Ascending aorta (tissue), 2 donors: ENCODE measurements at regions not wholly inside any gene's neighbourhood (a gene's known extent, or its start where the extent isn't known, plus 50 kb on each side); places are given as distances from the start of the nearest gene placed in this dataset.

Source experiments
- DNase-seq, 2 donors: peaks; one replicate each; pipeline ENCODE4 v3.0.0-alpha.2; 2019; ENCODE audit warnings: low spot score in 2 of 2
- H3K27ac ChIP-seq, 2 donors: fragments of 200-600 bp; sonication (generic); one replicate each; pipeline ENCODE4 v1.5.1; 2016 to 2017; ENCODE audit warnings: mild to moderate bottlenecking in 1 of 2
- H3K27me3 ChIP-seq: fragments of 200-600 bp; sonication (generic); one replicate; pipeline ENCODE4 v1.5.1; 2017
- H3K36me3 ChIP-seq, 2 donors: fragments of 200-600 bp; sonication (generic); one replicate each; pipeline ENCODE4 v1.5.1; 2016
- H3K4me1 ChIP-seq, 2 donors: fragments of 200-600 bp; sonication (generic); one replicate each; pipeline ENCODE4 v1.5.1; 2016 to 2017; ENCODE audit warnings: mild to moderate bottlenecking in 1 of 2
- H3K4me3 ChIP-seq, 2 donors: fragments of 200-600 bp; sonication (generic); one replicate each; pipeline ENCODE4 v1.5.1; 2016 to 2017; ENCODE audit warnings: mild to moderate bottlenecking in 1 of 2
- H3K9me3 ChIP-seq, 2 donors: fragments of 200-600 bp; sonication (generic); one replicate each; pipeline ENCODE4 v1.5.1; 2016
- intact Hi-C: fragments of 100-400 bp; cut with DNase I; formaldehyde crosslinking; loops from one replicate; pipeline ENCODE4 v1.15.1; 2023
- TF ChIP-seq, protein P1 (sequence below), 3 experiments: fragments of 200-600 bp in 2 of 3; fragments of 450-650 bp in 1 of 3; sonication (generic) in 2 of 3; IDR thresholded peaks; one replicate each; pipeline ENCODE4 v1.5.1; 2016 to 2019; ENCODE audit warnings: antibody characterized with exemption in 3 of 3, mild to moderate bottlenecking in 1 of 3, moderate library complexity in 1 of 3

DNA sequence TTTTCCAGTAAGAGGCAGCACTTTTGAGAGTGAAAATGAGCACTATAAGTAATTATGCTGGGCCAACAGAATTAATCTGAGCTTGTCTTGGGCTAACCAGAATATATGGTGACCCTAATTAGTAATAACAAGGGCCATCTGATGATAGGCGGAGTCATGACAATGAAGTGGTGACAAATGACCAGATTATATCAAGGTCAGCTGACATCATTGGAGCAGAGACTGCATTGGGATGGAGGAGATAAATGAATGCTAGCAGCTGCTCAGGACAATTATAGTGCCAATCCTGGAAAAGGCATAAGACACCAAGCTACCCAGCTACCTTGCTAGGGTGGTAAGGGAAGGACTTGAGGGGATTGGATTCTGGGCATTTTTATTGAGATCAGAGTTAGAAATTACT lies 1548.7 kb downstream of the RPA4 start:
- Histone ChIP-seq H3K4me1 (no peaks in the 10 kb centered on the region), H3K9me3 (no peaks in the 10 kb centered on the region), H3K36me3 (no peaks in the 10 kb centered on the region), H3K27ac (no peak overlapping the region), H3K27me3 (no peaks in the 10 kb centered on the region), H3K4me3 (no peak overlapping the region)
- TF ChIP-seq, protein P1, sequence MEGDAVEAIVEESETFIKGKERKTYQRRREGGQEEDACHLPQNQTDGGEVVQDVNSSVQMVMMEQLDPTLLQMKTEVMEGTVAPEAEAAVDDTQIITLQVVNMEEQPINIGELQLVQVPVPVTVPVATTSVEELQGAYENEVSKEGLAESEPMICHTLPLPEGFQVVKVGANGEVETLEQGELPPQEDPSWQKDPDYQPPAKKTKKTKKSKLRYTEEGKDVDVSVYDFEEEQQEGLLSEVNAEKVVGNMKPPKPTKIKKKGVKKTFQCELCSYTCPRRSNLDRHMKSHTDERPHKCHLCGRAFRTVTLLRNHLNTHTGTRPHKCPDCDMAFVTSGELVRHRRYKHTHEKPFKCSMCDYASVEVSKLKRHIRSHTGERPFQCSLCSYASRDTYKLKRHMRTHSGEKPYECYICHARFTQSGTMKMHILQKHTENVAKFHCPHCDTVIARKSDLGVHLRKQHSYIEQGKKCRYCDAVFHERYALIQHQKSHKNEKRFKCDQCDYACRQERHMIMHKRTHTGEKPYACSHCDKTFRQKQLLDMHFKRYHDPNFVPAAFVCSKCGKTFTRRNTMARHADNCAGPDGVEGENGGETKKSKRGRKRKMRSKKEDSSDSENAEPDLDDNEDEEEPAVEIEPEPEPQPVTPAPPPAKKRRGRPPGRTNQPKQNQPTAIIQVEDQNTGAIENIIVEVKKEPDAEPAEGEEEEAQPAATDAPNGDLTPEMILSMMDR (IDR thresholded peaks at IDR 0.05), result no peak
- no peak for DNase-seq
- intact Hi-C loops, result no loop called here

GRCh38 chrX:98448524-98448923 lies 1564.8 kb downstream of the RPA4 start:
- Histone ChIP-seq H3K27ac (no peak overlapping the region), H3K4me3 (no peak overlapping the region), H3K36me3 (no peaks in the 10 kb centered on the region), H3K27me3 (no peaks in the 10 kb centered on the region), H3K4me1 (no peaks in the 10 kb centered on the region), H3K9me3 (peaks cover 0 to 6% of the 10 kb centered on the region in 2 donors)
- intact Hi-C loops, result no loop called here
- TF ChIP-seq, protein P1 (IDR thresholded peaks at IDR 0.05), result no peak
- DNase-seq, result no peak

DNA sequence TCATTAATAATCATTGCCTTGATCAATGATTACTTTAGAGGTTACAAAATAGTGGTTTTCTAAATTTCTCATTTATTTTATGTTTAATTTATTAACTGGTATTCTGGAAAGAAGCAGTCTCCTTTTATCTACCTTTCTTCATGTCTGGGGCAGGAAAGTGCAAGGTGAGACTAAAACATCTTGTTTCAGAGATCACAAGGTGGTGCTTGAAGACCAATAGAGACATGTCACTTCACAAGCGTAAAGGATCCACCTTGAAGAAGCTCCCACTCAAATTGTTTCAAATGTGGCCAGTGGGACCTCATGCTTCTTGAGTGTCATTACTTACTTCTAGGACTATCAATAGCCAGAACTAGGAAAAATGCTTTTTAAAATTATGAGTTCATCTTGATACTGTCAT lies 1568.7 kb downstream of the RPA4 start:
- Histone ChIP-seq H3K36me3 (no peaks in the 10 kb centered on the region), H3K4me1 (no peaks in the 10 kb centered on the region), H3K9me3 (no peaks in the 10 kb centered on the region), H3K27me3 (no peaks in the 10 kb centered on the region), H3K4me3 (no peak overlapping the region), H3K27ac (no peak overlapping the region)
- intact Hi-C loops, result no loop called here
- TF ChIP-seq, protein P1 (IDR thresholded peaks at IDR 0.05), result no peak
- no peak for DNase-seq

GRCh38 chrX:98459669-98460068 lies 1576.0 kb downstream of the RPA4 start:
- intact Hi-C loops, result no loop called here
- Histone ChIP-seq H3K9me3 (no peaks in the 10 kb centered on the region), H3K4me1 (no peaks in the 10 kb centered on the region), H3K27ac (no peak overlapping the region), H3K36me3 (no peaks in the 10 kb centered on the region), H3K27me3 (no peaks in the 10 kb centered on the region), H3K4me3 (no peak overlapping the region)
- DNase-seq, result no peak
- TF ChIP-seq, protein P1 (IDR thresholded peaks at IDR 0.05), result no peak

- no peaks in the 10 kb centered on the region for H3K36me3 ChIP-seq
- H3K4me3 ChIP-seq, result no peak overlapping the region
- H3K9me3 ChIP-seq, result no peaks in the 10 kb centered on the region
- H3K4me1 ChIP-seq, result no peaks in the 10 kb centered on the region
- intact Hi-C loops, result no loop called here
- H3K27ac ChIP-seq, result no peak overlapping the region
- DNase-seq, result no peak
- TF ChIP-seq, protein P1 (IDR thresholded peaks at IDR 0.05), result no peak
- H3K27me3 ChIP-seq, result no peaks in the 10 kb centered on the region
These were observed 1596.9 kb downstream of the RPA4 start for GRCh38 chrX:98480606-98481005.

DNA sequence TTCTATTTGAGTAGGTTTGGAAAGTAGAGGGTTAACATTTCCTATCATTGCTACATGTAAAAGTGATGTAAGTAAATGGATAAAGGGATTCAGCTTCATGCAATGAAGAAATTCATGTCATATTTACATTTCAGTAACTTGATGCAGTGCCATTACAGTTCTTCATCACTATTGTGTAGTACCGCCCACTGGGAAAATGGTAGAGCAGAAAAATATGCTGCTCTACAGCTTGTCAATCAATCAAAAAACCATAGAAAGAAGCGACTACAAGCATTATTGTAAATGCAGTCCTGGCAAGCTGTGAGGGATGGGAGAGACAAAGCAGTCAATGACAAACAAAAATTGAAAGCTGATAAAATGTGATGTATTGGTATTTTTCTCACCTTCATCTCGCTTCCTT lies 1597.9 kb downstream of the RPA4 start:
- TF ChIP-seq, protein P1 (IDR thresholded peaks at IDR 0.05), result no peak
- intact Hi-C loops, result no loop called here
- no peak for DNase-seq

More for the DNA sequence above, 1597.9 kb downstream of the RPA4 start:
- no peak overlapping the region for H3K4me3 ChIP-seq
- H3K27me3 ChIP-seq, result no peaks in the 10 kb centered on the region
- H3K4me1 ChIP-seq, result no peaks in the 10 kb centered on the region
- no peaks in the 10 kb centered on the region for H3K9me3 ChIP-seq
- H3K27ac ChIP-seq, result no peak overlapping the region
- H3K36me3 ChIP-seq, result no peaks in the 10 kb centered on the region
